ENCODE measurements at regions not wholly inside any gene's neighbourhood (a gene's known extent, or its start where the extent isn't known, plus 50 kb on each side); places are given as distances from the start of the nearest gene placed in this dataset.

DNA sequence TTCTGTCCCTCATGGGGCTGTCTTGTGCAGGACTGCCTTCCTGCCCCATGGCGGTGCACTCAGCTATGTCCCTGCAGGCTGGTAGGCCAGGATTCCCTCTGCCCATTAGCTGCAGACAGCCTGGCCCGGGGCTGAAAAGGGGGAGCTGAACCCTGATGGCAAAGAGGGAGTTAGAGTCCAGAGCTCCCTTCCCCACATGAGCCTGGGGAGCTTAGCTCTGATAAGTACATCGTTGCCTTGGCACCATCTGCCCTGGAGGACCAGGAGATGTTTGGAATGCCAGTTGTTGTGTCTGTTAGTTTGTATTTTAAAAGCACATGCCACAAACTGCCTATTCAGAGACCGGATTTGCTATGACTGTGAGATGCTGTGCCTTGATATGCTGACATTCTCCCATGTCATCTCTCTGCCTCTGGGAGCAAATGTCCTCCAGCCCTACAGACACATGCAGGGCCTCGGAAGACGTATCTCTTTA lies 65.1 kb upstream of the AFF3 start:
- TF ChIP-seq CEBPB (tag; IDR thresholded peaks at IDR 0.05) (no peak), HDAC1 (IDR thresholded peaks at IDR 0.05) (no peak), BHLHE40 (IDR thresholded peaks at IDR 0.05; ENCODE audit: low read length) (no peak), GATAD2A (IDR thresholded peaks at IDR 0.05) (no peak), JUNB (CRISPR knock-in tag; conservative IDR thresholded peaks at IDR 0.05) (no peak), ZNF134 (CRISPR knock-in tag; conservative IDR thresholded peaks at IDR 0.05) (no peak), SAFB2 (IDR thresholded peaks at IDR 0.05; ENCODE audit: borderline replicate concordance, low read depth, low read length, severe bottlenecking) (no peak), ZNF780A (CRISPR knock-in tag; IDR thresholded peaks at IDR 0.05) (no peak), GABPA (tag; conservative IDR thresholded peaks at IDR 0.05; ENCODE audit: low read depth) (no peak), ELF4 (CRISPR knock-in tag; IDR thresholded peaks at IDR 0.05) (no peak)
- TF ChIP-seq, protein P1, sequence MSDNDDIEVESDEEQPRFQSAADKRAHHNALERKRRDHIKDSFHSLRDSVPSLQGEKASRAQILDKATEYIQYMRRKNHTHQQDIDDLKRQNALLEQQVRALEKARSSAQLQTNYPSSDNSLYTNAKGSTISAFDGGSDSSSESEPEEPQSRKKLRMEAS (CRISPR knock-in tag; IDR thresholded peaks at IDR 0.05): no peak
